K562 (cell line): ENCODE measurements at regions not wholly inside any gene's neighbourhood (a gene's known extent, or its start where the extent isn't known, plus 50 kb on each side); places are given as distances from the start of the nearest gene placed in this dataset.

Source experiments
- ATAC-seq: fragments of 200-7000 bp; cut with Tn5 transposase; 3 replicates; pipeline ENCODE4 v1.9.1; 2020; ENCODE audit warnings: moderate library complexity
- BruUV-seq: library from RNA; stranded (reverse); fragments of 400-500 nt; replicated peaks from 2 replicates; lab custom pipeline; 2021; lab: Mats Ljungman, UMichigan
- CTCF ChIA-PET: fragments of 300-600 bp; formaldehyde crosslinking; extraction: SDS; loops from one replicate; lab custom pipeline; 2021; ENCODE audit warnings: low intra/inter-chr PET ratio; lab: Yijun Ruan, JAX
- POLR2A ChIA-PET: fragments of 300-600, 350-650 bp; sonication (Branson Sonifier 250); formaldehyde crosslinking; extraction: SDS; loops from one replicate; lab custom pipeline; 2021; ENCODE audit warnings: antibody characterized with exemption, inconsistent platforms; lab: Yijun Ruan, JAX
- DNase-seq, 4 experiments: peaks; one replicate each; pipeline versions ENCODE4 v3.0.0 to v3.0.0-alpha.2; 2011 to 2018; ENCODE audit warnings: low spot score in 3 of 4, mixed read lengths in 3 of 4; ENCODE audit errors: extremely low read depth in 1 of 4
- FAIRE-seq: peaks from 2 replicates; lab custom pipeline; 2011; peaks lifted over from hg19 to GRCh38; lab: Jason Lieb, UNC
- H2AFZ ChIP-seq: 2 replicates; pipeline ENCODE4 v1.6.0; 2011; ENCODE audit warnings: low read depth, low read length, control low read depth, inconsistent platforms
- H3K27ac ChIP-seq: fragments of 200-600 bp; 3 replicates; pipeline ENCODE4 v1.8.0; 2011; ENCODE audit warnings: low read depth, mild to moderate bottlenecking, control low read depth, inconsistent platforms, low read length, moderate library complexity, mixed read lengths; ENCODE audit errors: extremely low read depth
- H3K27me3 ChIP-seq, 2 experiments: fragments of 300-600 bp in 1 of 2; 2 replicates in 1 of 2; 3 replicates in 1 of 2; pipeline versions ENCODE4 v1.6.0 to v1.8.0; 2011; ENCODE audit warnings: inconsistent platforms in 2 of 2, low read length in 2 of 2, mild to moderate bottlenecking in 1 of 2, mixed read lengths in 1 of 2, moderate library complexity in 1 of 2; ENCODE audit not compliant: control insufficient read depth in 2 of 2, insufficient read depth in 2 of 2
- H3K36me3 ChIP-seq: fragments of 300-600 bp; 3 replicates; pipeline ENCODE4 v1.8.0; 2011; ENCODE audit warnings: mild to moderate bottlenecking, low read length, inconsistent platforms; ENCODE audit not compliant: control insufficient read depth, insufficient read depth
- H3K4me1 ChIP-seq, 2 experiments: fragments of 200-600 bp in 1 of 2; replicated peaks in 1 of 2; 2 replicates in 1 of 2; 3 replicates in 1 of 2; pipeline versions ENCODE4 v1.5.1 to v1.8.0; 2011; ENCODE audit warnings: inconsistent platforms in 2 of 2, low read length in 2 of 2, mild to moderate bottlenecking in 1 of 2, mixed read lengths in 1 of 2, moderate library complexity in 1 of 2; ENCODE audit not compliant: control insufficient read depth in 2 of 2, insufficient read depth in 2 of 2
- H3K4me2 ChIP-seq: 2 replicates; pipeline ENCODE4 v1.6.1; 2011; ENCODE audit warnings: low read length, control low read depth, inconsistent platforms, mixed read lengths; ENCODE audit not compliant: insufficient read depth
- H3K4me3 ChIP-seq: fragments of 200-600 bp; sonication (generic), shearing (Covaris generic); 2 replicates; pipeline ENCODE4 v1.5.1; 2016; ENCODE audit warnings: control low read depth, inconsistent platforms
- H3K79me2 ChIP-seq: fragments of 200-600 bp; 3 replicates; pipeline ENCODE4 v1.8.0; 2011; ENCODE audit warnings: low read length, inconsistent platforms; ENCODE audit not compliant: control insufficient read depth, insufficient read depth
- H3K9ac ChIP-seq, 2 experiments: 2 replicates each; pipeline versions ENCODE4 v1.6.0 to v1.6.1; 2011; ENCODE audit warnings: low read depth in 2 of 2, low read length in 2 of 2, control low read depth in 1 of 2, inconsistent platforms in 1 of 2, mild to moderate bottlenecking in 1 of 2, mixed read lengths in 1 of 2; ENCODE audit not compliant: insufficient read depth in 1 of 2
- H3K9me1 ChIP-seq: one replicate; pipeline ENCODE4 v1.6.0; 2011; ENCODE audit warnings: inconsistent platforms, mild to moderate bottlenecking, low read length, moderate library complexity; ENCODE audit not compliant: control insufficient read depth, insufficient read depth
- H3K9me3 ChIP-seq: replicated peaks from 2 replicates; pipeline ENCODE4 v1.5.1; 2011; ENCODE audit warnings: low read depth, low read length, inconsistent platforms; ENCODE audit not compliant: control insufficient read depth, insufficient read depth
- H4K20me1 ChIP-seq: replicated peaks from 2 replicates; pipeline ENCODE4 v1.6.1; 2011; ENCODE audit warnings: low read length, inconsistent platforms, mixed read lengths; ENCODE audit not compliant: control insufficient read depth, insufficient read depth
- ATF1 ChIP-seq, 2 experiments: fragments of 450-650 bp in 1 of 2; IDR thresholded peaks; 2 replicates each; pipeline ENCODE4 v1.6.1; 2016; ENCODE audit warnings: missing compliant biosample characterization in 1 of 2, missing genetic modification characterization in 1 of 2
- BDP1 ChIP-seq: IDR thresholded peaks from 3 replicates; pipeline ENCODE4 v1.6.1; 2011; ENCODE audit not compliant: insufficient read length, insufficient read depth
- CBX5 ChIP-seq: IDR thresholded peaks from 2 replicates; pipeline ENCODE4 v1.6.1; 2014; ENCODE audit warnings: low read depth, borderline replicate concordance
- CLOCK ChIP-seq: fragments of 250-450 bp; sonication (Bioruptor Pico); IDR thresholded peaks from 2 replicates; pipeline ENCODE4 v1.4.0; 2020; ENCODE audit warnings: mild to moderate bottlenecking, moderate library complexity, borderline replicate concordance
- CREM ChIP-seq: IDR thresholded peaks from 2 replicates; pipeline ENCODE4 v1.6.1; 2014; ENCODE audit warnings: antibody characterized with exemption, low read depth
- PATZ1 ChIP-seq: fragments of 250-450 bp; sonication (Bioruptor Pico); IDR thresholded peaks from 2 replicates; pipeline ENCODE4 v1.5.0; 2020; ENCODE audit warnings: mild to moderate bottlenecking, borderline replicate concordance
- PCBP1 ChIP-seq: fragments of 200-400 bp; formaldehyde crosslinking; IDR thresholded peaks from 2 replicates; pipeline ENCODE4 v1.6.1; 2018; ENCODE audit warnings: mild to moderate bottlenecking, low read depth, low read length; ENCODE audit not compliant: poor library complexity, severe bottlenecking
- SAFB2 ChIP-seq: fragments of 200-400 bp; formaldehyde crosslinking; IDR thresholded peaks from 2 replicates; pipeline ENCODE4 v1.6.1; 2018; ENCODE audit warnings: borderline replicate concordance, low read length, low read depth, moderate library complexity; ENCODE audit not compliant: severe bottlenecking
- SMAD1 ChIP-seq: fragments of 150-350 bp; IDR thresholded peaks from 2 replicates; pipeline ENCODE4 v1.6.1; 2014; ENCODE audit warnings: low read length, low read depth; ENCODE audit not compliant: partially characterized antibody
- STAT5A ChIP-seq: IDR thresholded peaks from 2 replicates; pipeline ENCODE4 v1.6.1; 2012; ENCODE audit warnings: low read length, inconsistent platforms, borderline replicate concordance
- TSC22D4 ChIP-seq: fragments of 450-650 bp; IDR thresholded peaks from 2 replicates; pipeline ENCODE4 v1.6.1; 2016; ENCODE audit warnings: missing genetic modification characterization, missing biosample characterization, control low read depth
- XRCC5 ChIP-seq: fragments of 200-400 bp; formaldehyde crosslinking; IDR thresholded peaks from 2 replicates; pipeline ENCODE4 v1.6.1; 2017; ENCODE audit warnings: low read depth, mild to moderate bottlenecking, low read length
- ZFP1 ChIP-seq: fragments of 450-650 bp; formaldehyde crosslinking; IDR thresholded peaks from 2 replicates; pipeline ENCODE4 v1.4.0; 2020; ENCODE audit warnings: mild to moderate bottlenecking, mixed read lengths
- ZNF41 ChIP-seq: fragments of 250-450 bp; sonication (Bioruptor Pico); conservative IDR thresholded peaks from 2 replicates; pipeline ENCODE4 v1.4.0; 2020; ENCODE audit warnings: mild to moderate bottlenecking
- ZNF77 ChIP-seq: fragments of 250-450 bp; sonication (Bioruptor Pico); IDR thresholded peaks from 2 replicates; pipeline ENCODE4 v1.5.0; 2020
- WGBS: fragments of 100-300 bp; shearing (Covaris generic); methylation state at CpG from one replicate; pipeline ENCODE4 v1.1.6; 2016; ENCODE audit warnings: low coverage, mixed read lengths; ENCODE audit not compliant: insufficient coverage; ENCODE audit errors: missing lambda C conversion rate; 5-methylcytosine and 5-hydroxymethylcytosine counted together
- in situ Hi-C: fragments of 300-500 bp; cut with MboI; formaldehyde crosslinking; loops from 4 replicates; pipeline ENCODE4 v1.15.0; 2018; ENCODE audit warnings: inconsistent platforms, mixed read lengths
- intact Hi-C: fragments of 100-400 bp; cut with micrococcal nuclease; formaldehyde crosslinking; loops from 2 replicates; pipeline ENCODE4 v1.14.2; 2022
- TF ChIP-seq, protein P1 (sequence below): fragments of 450-650 bp; IDR thresholded peaks from 2 replicates; pipeline ENCODE4 v1.6.1; 2014; ENCODE audit warnings: low read depth, mild to moderate bottlenecking, moderate library complexity, borderline replicate concordance

GRCh38 chr9:33695299-33695698 lies 100.1 kb upstream of the PRSS3 start:
- BruUV-seq: no TSS peak
- TF ChIP-seq PCBP1 (no peak), CLOCK (no peak), SMAD1 (no peak), BDP1 (no peak), ZNF41 (CRISPR knock-in tag) (no peak), TSC22D4 (tag) (no peak), XRCC5 (no peak), PATZ1 (CRISPR knock-in tag) (no peak), SAFB2 (no peak), STAT5A (no peak), CREM (no peak), ZNF77 (CRISPR knock-in tag) (no peak), CBX5 (no peak), ZFP1 (CRISPR knock-in tag) (no peak), ATF1 (CRISPR knock-in tag; IDR thresholded peaks at IDR 0.05) (no peak), ATF1 (tag; IDR thresholded peaks at IDR 0.05) (no peak)
- TF ChIP-seq, protein P1, sequence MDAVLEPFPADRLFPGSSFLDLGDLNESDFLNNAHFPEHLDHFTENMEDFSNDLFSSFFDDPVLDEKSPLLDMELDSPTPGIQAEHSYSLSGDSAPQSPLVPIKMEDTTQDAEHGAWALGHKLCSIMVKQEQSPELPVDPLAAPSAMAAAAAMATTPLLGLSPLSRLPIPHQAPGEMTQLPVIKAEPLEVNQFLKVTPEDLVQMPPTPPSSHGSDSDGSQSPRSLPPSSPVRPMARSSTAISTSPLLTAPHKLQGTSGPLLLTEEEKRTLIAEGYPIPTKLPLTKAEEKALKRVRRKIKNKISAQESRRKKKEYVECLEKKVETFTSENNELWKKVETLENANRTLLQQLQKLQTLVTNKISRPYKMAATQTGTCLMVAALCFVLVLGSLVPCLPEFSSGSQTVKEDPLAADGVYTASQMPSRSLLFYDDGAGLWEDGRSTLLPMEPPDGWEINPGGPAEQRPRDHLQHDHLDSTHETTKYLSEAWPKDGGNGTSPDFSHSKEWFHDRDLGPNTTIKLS: no peak
- Histone ChIP-seq H3K4me2 (no peak overlapping the region), H3K27me3 (no peaks in the 10 kb centered on the region), H2AFZ (no peak overlapping the region), H3K9ac (no peak overlapping the region), H4K20me1 (no peaks in the 10 kb centered on the region), H3K4me3 (no peak overlapping the region), H3K4me1 (no peaks in the 10 kb centered on the region; a peak in 1 of 5 replicates), H3K79me2 (no peaks in the 10 kb centered on the region), H3K27ac (no peak overlapping the region), H3K36me3 (no peaks in the 10 kb centered on the region), H3K9me1 (no peaks in the 10 kb centered on the region), H3K9me3 (no peaks in the 10 kb centered on the region)
- ChIA-PET CTCF (no interaction called here), POLR2A (no interaction called here)
- DNase-seq: no peak
- WGBS: 13% methylated on average over 2 of the region's 2 CpGs
- no peak for ATAC-seq
- intact Hi-C loops: no loop called here
- FAIRE-seq: no peak
- in situ Hi-C loops: no loop called here
